IMR-90 (cell line): ENCODE measurements at regions not wholly inside any gene's neighbourhood (a gene's known extent, or its start where the extent isn't known, plus 50 kb on each side); places are given as distances from the start of the nearest gene placed in this dataset.

ENCODE experiments used
- ATAC-seq: fragments of 200-7000 bp; cut with Tn5 transposase; 2 replicates; pipeline ENCODE4 v1.9.1; 2020; ENCODE audit warnings: low read depth, mild to moderate bottlenecking, moderate library complexity
- BruUV-seq: library from RNA; stranded (reverse); fragments of 400-500 nt; replicated peaks from 2 replicates; lab custom pipeline; 2021; lab: Mats Ljungman, UMichigan
- CTCF ChIA-PET: fragments of 300-600 bp; formaldehyde crosslinking; extraction: SDS; loops from one replicate; lab custom pipeline; 2021; ENCODE audit warnings: antibody characterized with exemption; lab: Yijun Ruan, JAX
- POLR2A ChIA-PET: fragments of 300-600 bp; sonication (Branson Sonifier 250); formaldehyde crosslinking; loops from one replicate; lab custom pipeline; 2022; ENCODE audit warnings: antibody characterized with exemption; ENCODE audit not compliant: unreplicated experiment; lab: Charles Lee
- DNase-seq: peaks from one replicate; pipeline ENCODE4 v3.0.0; 2013
- H2AFZ ChIP-seq: replicated peaks from 2 replicates; pipeline ENCODE3; 2013; ENCODE audit warnings: low read length, mild to moderate bottlenecking; ENCODE audit not compliant: poor library complexity
- H2AK5ac ChIP-seq: 2 replicates; pipeline ENCODE4 v1.6.1; 2013; ENCODE audit warnings: low read depth, low read length, inconsistent platforms
- H2AK9ac ChIP-seq: replicated peaks from 2 replicates; pipeline ENCODE3; 2013; ENCODE audit warnings: mild to moderate bottlenecking, low read depth, low read length, moderate library complexity; ENCODE audit not compliant: poor library complexity
- H2BK120ac ChIP-seq: 2 replicates; pipeline ENCODE4 v1.6.1; 2013; ENCODE audit warnings: low read depth, low read length, inconsistent platforms
- H2BK15ac ChIP-seq: 3 replicates; pipeline ENCODE4 v1.6.1; 2013; ENCODE audit warnings: low read depth, low read length, inconsistent platforms
- H2BK20ac ChIP-seq: 2 replicates; pipeline ENCODE4 v1.6.1; 2013; ENCODE audit warnings: low read depth, mild to moderate bottlenecking, inconsistent platforms, low read length, moderate library complexity
- H2BK5ac ChIP-seq: 2 replicates; pipeline ENCODE4 v1.6.1; 2013; ENCODE audit warnings: mild to moderate bottlenecking, low read depth, low read length, inconsistent platforms; ENCODE audit not compliant: poor library complexity, severe bottlenecking
- H3K14ac ChIP-seq: replicated peaks from 2 replicates; pipeline ENCODE4 v1.6.1; 2013; ENCODE audit warnings: low read depth, low read length, inconsistent platforms
- H3K18ac ChIP-seq: 2 replicates; pipeline ENCODE4 v1.6.1; 2013; ENCODE audit warnings: low read depth, low read length, control low read depth
- H3K23ac ChIP-seq: 2 replicates; pipeline ENCODE4 v1.6.1; 2013; ENCODE audit warnings: low read depth, low read length, inconsistent platforms
- H3K27ac ChIP-seq: 2 replicates; pipeline ENCODE4 v1.5.1; 2013; ENCODE audit warnings: mild to moderate bottlenecking, control low read depth, low read length; ENCODE audit not compliant: insufficient read depth
- H3K27me3 ChIP-seq: 2 replicates; pipeline ENCODE4 v1.6.1; 2013; ENCODE audit warnings: low read length; ENCODE audit not compliant: control insufficient read depth, insufficient read depth
- H3K36me3 ChIP-seq: 2 replicates; pipeline ENCODE4 v1.6.1; 2013; ENCODE audit warnings: low read length, mixed read lengths; ENCODE audit not compliant: control insufficient read depth, insufficient read depth
- H3K4ac ChIP-seq: 2 replicates; pipeline ENCODE4 v1.6.1; 2013; ENCODE audit warnings: low read depth, low read length, inconsistent platforms
- H3K4me1 ChIP-seq: 2 replicates; pipeline ENCODE4 v1.6.1; 2013; ENCODE audit warnings: low read length, mixed read lengths; ENCODE audit not compliant: control insufficient read depth, insufficient read depth
- H3K4me2 ChIP-seq: 2 replicates; pipeline ENCODE4 v1.6.1; 2013; ENCODE audit warnings: low read depth, mild to moderate bottlenecking, control low read depth, low read length, moderate library complexity
- H3K4me3 ChIP-seq: 2 replicates; pipeline ENCODE4 v1.5.1; 2013; ENCODE audit warnings: low read depth, mild to moderate bottlenecking, control low read depth, low read length, moderate library complexity; ENCODE audit not compliant: insufficient read depth
- H3K56ac ChIP-seq: 2 replicates; pipeline ENCODE4 v1.6.1; 2013; ENCODE audit warnings: low read length, inconsistent platforms; ENCODE audit not compliant: insufficient read depth; ENCODE audit errors: extremely low read depth
- H3K79me1 ChIP-seq, 2 experiments: 2 replicates each; pipeline ENCODE4 v1.6.1; 2013; ENCODE audit warnings: low read length in 2 of 2, inconsistent platforms in 1 of 2, low read depth in 1 of 2
- H3K9ac ChIP-seq: 2 replicates; pipeline ENCODE4 v1.6.1; 2013; ENCODE audit warnings: low read depth, low read length, control low read depth
- H3K9me1 ChIP-seq: 2 replicates; pipeline ENCODE4 v1.6.1; 2013; ENCODE audit warnings: low read length, inconsistent platforms; ENCODE audit not compliant: insufficient read depth
- H3K9me3 ChIP-seq: 2 replicates; pipeline ENCODE4 v1.6.1; 2013; ENCODE audit warnings: low read length; ENCODE audit not compliant: control insufficient read depth, insufficient read depth
- H4K20me1 ChIP-seq: 2 replicates; pipeline ENCODE4 v1.6.1; 2013; ENCODE audit warnings: low read length, inconsistent platforms; ENCODE audit not compliant: insufficient read depth
- H4K5ac ChIP-seq: 2 replicates; pipeline ENCODE4 v1.6.1; 2013; ENCODE audit warnings: mild to moderate bottlenecking, low read depth, low read length, control low read depth
- H4K8ac ChIP-seq, 2 experiments: 2 replicates each; pipeline ENCODE4 v1.6.1; 2013; ENCODE audit warnings: low read depth in 2 of 2, low read length in 2 of 2, control low read depth in 1 of 2, inconsistent platforms in 1 of 2
- H4K91ac ChIP-seq: 2 replicates; pipeline ENCODE4 v1.6.1; 2013; ENCODE audit warnings: low read depth, low read length, inconsistent platforms; ENCODE audit not compliant: insufficient read depth
- BHLHE40 ChIP-seq: fragments of 150-350 bp; IDR thresholded peaks from 2 replicates; pipeline ENCODE4 v1.6.1; 2016; ENCODE audit warnings: mild to moderate bottlenecking, low read depth, low read length
- CEBPB ChIP-seq: IDR thresholded peaks from 2 replicates; pipeline ENCODE4 v1.6.1; 2012; ENCODE audit warnings: low read depth, low read length, improper control_type of control experiment
- CHD1 ChIP-seq: IDR thresholded peaks from 2 replicates; pipeline ENCODE4 v1.6.1; 2012; ENCODE audit warnings: low read depth, low read length, improper control_type of control experiment
- FOS ChIP-seq: fragments of 150-350 bp; IDR thresholded peaks from 2 replicates; pipeline ENCODE4 v1.6.1; 2016; ENCODE audit warnings: low read depth, low read length
- MAFK ChIP-seq: IDR thresholded peaks from 2 replicates; pipeline ENCODE4 v1.6.1; 2012; ENCODE audit warnings: low read depth, low read length, improper control_type of control experiment
- MAZ ChIP-seq: IDR thresholded peaks from 2 replicates; pipeline ENCODE4 v1.6.1; 2012; ENCODE audit warnings: low read depth, mild to moderate bottlenecking, low read length, improper control_type of control experiment, moderate library complexity, borderline replicate concordance
- MXI1 ChIP-seq: IDR thresholded peaks from 2 replicates; pipeline ENCODE4 v1.6.1; 2012; ENCODE audit warnings: low read depth, mild to moderate bottlenecking, low read length, moderate library complexity, borderline replicate concordance
- NFE2L2 ChIP-seq: fragments of 150-350 bp; IDR thresholded peaks from 2 replicates; pipeline ENCODE4 v1.6.1; 2016; ENCODE audit warnings: low read depth, mild to moderate bottlenecking, low read length
- POLR2A ChIP-seq: IDR thresholded peaks from 2 replicates; pipeline ENCODE4 v1.6.1; 2012; ENCODE audit warnings: mild to moderate bottlenecking, low read depth, low read length
- RAD21 ChIP-seq: IDR thresholded peaks from 2 replicates; pipeline ENCODE4 v1.6.1; 2012; ENCODE audit warnings: low read length, improper control_type of control experiment
- RCOR1 ChIP-seq: IDR thresholded peaks from 2 replicates; pipeline ENCODE4 v1.6.1; 2012; ENCODE audit warnings: mild to moderate bottlenecking, low read length, improper control_type of control experiment; ENCODE audit not compliant: insufficient replicate concordance
- RFX5 ChIP-seq: IDR thresholded peaks from 2 replicates; pipeline ENCODE4 v1.8.0; 2012; ENCODE audit warnings: low read depth, mild to moderate bottlenecking, low read length, moderate library complexity
- SMC3 ChIP-seq: fragments of 150-350 bp; IDR thresholded peaks from 2 replicates; pipeline ENCODE4 v1.6.1; 2016; ENCODE audit warnings: low read depth, mild to moderate bottlenecking, antibody characterized with exemption, low read length, moderate library complexity
- WGBS, 2 experiments: methylation state at CpG; one replicate each; pipeline versions ENCODE4 v1.1.5 to v1.1.7; 2013; ENCODE audit warnings: missing lambda C conversion rate in 2 of 2; ENCODE audit not compliant: insufficient read length in 1 of 2; ENCODE audit errors: extremely low coverage in 2 of 2; 5-methylcytosine and 5-hydroxymethylcytosine counted together
- dilution Hi-C: fragments of 300-500 bp; cut with HindIII; formaldehyde crosslinking; loops from one replicate; pipeline ENCODE4 v1.14.3; 2018; ENCODE audit warnings: low sequenced_read_pairs; ENCODE audit not compliant: unreplicated experiment
- in situ Hi-C: fragments of 300-500 bp; cut with MboI; formaldehyde crosslinking; loops from 3 replicates; pipeline ENCODE4 v1.14.3; 2019; ENCODE audit warnings: low sequenced_read_pairs, inconsistent platforms, mixed read lengths
- intact Hi-C: fragments of 100-400 bp; cut with micrococcal nuclease; formaldehyde crosslinking; loops from 2 replicates; pipeline ENCODE4 v1.10.0; 2022
- TF ChIP-seq, protein P1 (sequence below): fragments of 150-350 bp; IDR thresholded peaks from 2 replicates; pipeline ENCODE4 v1.6.1; 2017; ENCODE audit warnings: mild to moderate bottlenecking, antibody characterized with exemption, low read length, low read depth
- TF ChIP-seq, protein P2 (sequence below): fragments of 150-350 bp; IDR thresholded peaks from 2 replicates; pipeline ENCODE4 v1.6.1; 2016; ENCODE audit warnings: low read depth, mild to moderate bottlenecking, low read length, moderate library complexity, borderline replicate concordance

DNA sequence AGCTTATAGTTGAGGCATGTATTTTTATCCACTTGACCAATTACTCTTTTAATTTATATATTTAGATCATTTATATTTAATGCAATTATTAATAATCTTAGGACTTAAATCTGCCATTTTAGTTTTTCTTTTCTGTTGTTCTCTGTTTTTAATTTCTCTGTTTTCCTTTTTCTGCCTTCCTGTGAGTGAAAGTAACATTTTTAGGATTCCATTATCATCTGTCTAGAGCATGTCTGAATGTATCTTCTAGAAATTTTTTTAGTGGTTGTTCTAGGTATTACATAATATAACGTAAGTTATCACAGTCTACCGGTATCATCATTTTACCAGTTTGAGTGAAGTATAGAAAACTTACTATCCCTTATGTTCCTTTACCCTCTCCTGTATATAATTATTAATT is 197.3 kb downstream of the UNC5CL start:
- Histone ChIP-seq H3K36me3 (no peaks in the 10 kb centered on the region), H4K91ac (no peak overlapping the region), H4K8ac (no peak overlapping the region), H3K18ac (no peak overlapping the region), H2BK120ac (no peak overlapping the region), H3K56ac (no peak overlapping the region), H3K4ac (no peak overlapping the region), H3K9me1 (no peaks in the 10 kb centered on the region), H3K4me1 (no peaks in the 10 kb centered on the region), H3K27ac (no peak overlapping the region), H2BK5ac (no peak overlapping the region), H3K14ac (no peak overlapping the region), H3K23ac (no peak overlapping the region), H2AK5ac (no peak overlapping the region), H3K4me3 (no peak overlapping the region), H2BK15ac (no peak overlapping the region), H2AK9ac (no peak overlapping the region), H3K4me2 (no peak overlapping the region), H3K27me3 (peaks cover 10% of the 10 kb centered on the region), H3K9ac (no peak overlapping the region), H2AFZ (no peak overlapping the region), H3K79me1 (no peaks in the 10 kb centered on the region), H4K20me1 (no peaks in the 10 kb centered on the region), H2BK20ac (no peak overlapping the region), H3K9me3 (no peaks in the 10 kb centered on the region), H4K5ac (no peak overlapping the region)
- ATAC-seq, result no peak
- no TSS peak for BruUV-seq
- no CpG with 5 or more reads among the region's 2 CpGs for WGBS, 2 experiments
- CTCF ChIA-PET, result no interaction called here
- in situ Hi-C loops (loop anchor here (25.0 kb wide), 1 partner anchor 1479 kb away; no protein-coding TSS in a partner anchor), dilution Hi-C loops (no loop called here), intact Hi-C loops (loop anchor here (10.0 kb wide), 1 partner anchor 287 kb away; no protein-coding TSS in a partner anchor)
- POLR2A ChIA-PET, result no interaction called here
- DNase-seq, result no peak
- TF ChIP-seq RFX5 (no peak), NFE2L2 (no peak), RCOR1 (no peak), BHLHE40 (no peak), MXI1 (no peak), MAZ (no peak), POLR2A (no peak), SMC3 (no peak), FOS (no peak), MAFK (no peak), CHD1 (no peak), CEBPB (no peak), RAD21 (no peak)
- TF ChIP-seq, protein P1, sequence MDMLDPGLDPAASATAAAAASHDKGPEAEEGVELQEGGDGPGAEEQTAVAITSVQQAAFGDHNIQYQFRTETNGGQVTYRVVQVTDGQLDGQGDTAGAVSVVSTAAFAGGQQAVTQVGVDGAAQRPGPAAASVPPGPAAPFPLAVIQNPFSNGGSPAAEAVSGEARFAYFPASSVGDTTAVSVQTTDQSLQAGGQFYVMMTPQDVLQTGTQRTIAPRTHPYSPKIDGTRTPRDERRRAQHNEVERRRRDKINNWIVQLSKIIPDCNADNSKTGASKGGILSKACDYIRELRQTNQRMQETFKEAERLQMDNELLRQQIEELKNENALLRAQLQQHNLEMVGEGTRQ, result no peak
- TF ChIP-seq, protein P2, sequence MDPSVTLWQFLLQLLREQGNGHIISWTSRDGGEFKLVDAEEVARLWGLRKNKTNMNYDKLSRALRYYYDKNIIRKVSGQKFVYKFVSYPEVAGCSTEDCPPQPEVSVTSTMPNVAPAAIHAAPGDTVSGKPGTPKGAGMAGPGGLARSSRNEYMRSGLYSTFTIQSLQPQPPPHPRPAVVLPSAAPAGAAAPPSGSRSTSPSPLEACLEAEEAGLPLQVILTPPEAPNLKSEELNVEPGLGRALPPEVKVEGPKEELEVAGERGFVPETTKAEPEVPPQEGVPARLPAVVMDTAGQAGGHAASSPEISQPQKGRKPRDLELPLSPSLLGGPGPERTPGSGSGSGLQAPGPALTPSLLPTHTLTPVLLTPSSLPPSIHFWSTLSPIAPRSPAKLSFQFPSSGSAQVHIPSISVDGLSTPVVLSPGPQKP, result no peak
